ENCODE measurements at regions not wholly inside any gene's neighbourhood (a gene's known extent, or its start where the extent isn't known, plus 50 kb on each side); places are given as distances from the start of the nearest gene placed in this dataset.
"Not testable (repeated sequence)": the region's sequence is repeated elsewhere in the genome, so short reads cannot be mapped to it uniquely, and the experiment has no call there.

GRCh38 chr3:72067721-72068120 lies 282.8 kb upstream of the PROK2 start:
- Histone ChIP-seq H3K36me3 (no peaks in the 10 kb centered on the region), H3K27me3 (no peaks in the 10 kb centered on the region), H3K9me3 (peaks cover 0 to 7% of the 10 kb centered on the region in 2 donors), H3K4me3 (no peak overlapping the region), H3K27ac (no peak overlapping the region), H3K4me1 (no peaks in the 10 kb centered on the region)
- TF ChIP-seq CTCF (IDR thresholded peaks at IDR 0.05), result no peak
- DNase-seq (ENCODE audit: low spot score), result no peak

GRCh38 chr3:72065872-72066641 lies 281.1 kb upstream of the PROK2 start:
- TF ChIP-seq CTCF (IDR thresholded peaks at IDR 0.05), result no peak
- Histone ChIP-seq H3K27me3 (no peaks in the 10 kb centered on the region), H3K9me3 (peaks cover 0 to 7% of the 10 kb centered on the region in 2 donors), H3K27ac (no peak overlapping the region), H3K36me3 (no peaks in the 10 kb centered on the region), H3K4me3 (no peak overlapping the region), H3K4me1 (no peaks in the 10 kb centered on the region)
- no peak for DNase-seq (ENCODE audit: low spot score)

- Histone ChIP-seq H3K27me3 (no peaks in the 10 kb centered on the region), H3K4me3 (no peak overlapping the region), H3K27ac (no peak overlapping the region), H3K4me1 (no peaks in the 10 kb centered on the region), H3K9me3 (peaks cover 0 to 7% of the 10 kb centered on the region in 2 donors), H3K36me3 (no peaks in the 10 kb centered on the region)
- no peak for DNase-seq (ENCODE audit: low spot score)
- TF ChIP-seq CTCF (IDR thresholded peaks at IDR 0.05), result no peak
Measured at GRCh38 chr3:72065236-72065635, 280.3 kb upstream of the PROK2 start.

GRCh38 chr3:72064727-72065126 lies 279.8 kb upstream of the PROK2 start:
- not testable (repeated sequence) for H3K27me3 ChIP-seq; DNase-seq (ENCODE audit: low spot score); H3K4me3 ChIP-seq; H3K4me1 ChIP-seq; H3K9me3 ChIP-seq; H3K27ac ChIP-seq; H3K36me3 ChIP-seq

- Histone ChIP-seq H3K27ac (no peak overlapping the region), H3K36me3 (no peaks in the 10 kb centered on the region), H3K27me3 (no peaks in the 10 kb centered on the region), H3K9me3 (peaks cover 0 to 7% of the 10 kb centered on the region in 2 donors), H3K4me3 (no peak overlapping the region), H3K4me1 (no peaks in the 10 kb centered on the region)
- no peak for TF ChIP-seq CTCF (IDR thresholded peaks at IDR 0.05)
- no peak for DNase-seq (ENCODE audit: low spot score)
Measured at GRCh38 chr3:72062017-72062416, 277.1 kb upstream of the PROK2 start.

GRCh38 chr3:72060447-72061034 lies 275.6 kb upstream of the PROK2 start:
- no peak for TF ChIP-seq CTCF (IDR thresholded peaks at IDR 0.05)
- Histone ChIP-seq H3K36me3 (no peaks in the 10 kb centered on the region), H3K4me3 (no peak overlapping the region), H3K4me1 (no peaks in the 10 kb centered on the region), H3K27ac (no peak overlapping the region), H3K9me3 (peaks cover 0 to 7% of the 10 kb centered on the region in 2 donors), H3K27me3 (no peaks in the 10 kb centered on the region)
- DNase-seq (ENCODE audit: low spot score), result no peak

Measured in right atrium auricular region (tissue), 2 donors.